ENCODE measurements at regions not wholly inside any gene's neighbourhood (a gene's known extent, or its start where the extent isn't known, plus 50 kb on each side); places are given as distances from the start of the nearest gene placed in this dataset.
"Not testable (repeated sequence)": the region's sequence is repeated elsewhere in the genome, so short reads cannot be mapped to it uniquely, and the experiment has no call there.

DNA sequence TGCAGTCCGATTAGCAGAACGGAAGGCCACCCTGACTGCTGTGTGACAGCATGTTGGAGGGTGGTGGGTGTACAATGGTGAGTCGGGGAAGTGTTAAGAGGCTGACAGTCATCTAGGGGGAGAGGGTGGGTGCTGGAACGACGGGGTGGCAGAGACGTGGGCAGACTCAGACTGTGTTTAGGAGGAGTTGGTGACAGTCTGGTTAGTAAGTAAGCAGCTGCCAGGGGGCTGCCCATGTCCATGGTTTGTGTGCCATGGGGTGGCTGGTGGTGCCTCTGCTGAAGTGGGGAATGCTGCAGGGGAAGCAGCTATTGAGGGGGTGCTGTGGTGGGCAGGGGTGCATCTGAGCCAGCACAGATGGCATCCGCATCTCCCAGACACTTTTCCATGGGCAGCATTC, 51.3 kb upstream of the BOD1 start:
- no peak for DNase-seq (ENCODE audit: low read depth in 2 of 2, low spot score in 1 of 2)

DNA sequence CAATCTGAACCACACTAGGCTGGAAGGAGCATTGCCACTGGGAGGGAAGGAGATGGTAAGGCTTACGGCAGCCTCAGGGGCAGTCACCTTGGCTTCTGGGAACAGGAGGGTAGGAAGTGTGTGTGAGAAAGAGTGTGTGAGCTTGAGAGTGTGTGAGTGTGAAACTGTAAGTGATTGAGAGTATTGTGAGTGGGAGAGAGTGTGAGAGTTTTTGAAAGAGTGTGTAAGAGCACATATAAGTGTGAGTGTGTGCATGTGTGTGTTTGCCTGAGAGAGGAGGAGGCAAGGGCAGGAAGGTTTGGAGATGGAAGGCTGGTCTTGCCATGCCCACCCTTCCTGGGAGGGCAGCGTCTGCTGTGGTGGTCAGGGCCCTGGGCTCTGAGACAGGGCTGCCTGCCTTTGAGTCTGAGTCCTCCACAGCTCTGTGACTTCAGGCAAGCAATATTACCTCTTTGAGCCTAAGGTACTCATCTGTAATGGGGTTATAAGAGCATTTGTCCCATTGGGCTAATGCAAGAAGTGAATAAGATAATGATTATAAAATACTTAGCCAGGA, 51.9 kb upstream of the BOD1 start:
- DNase-seq (ENCODE audit: low read depth in 2 of 2, low spot score in 1 of 2): no peak

- DNase-seq (ENCODE audit: low read depth in 2 of 2, low spot score in 1 of 2): no peak
These were observed 52.5 kb upstream of the BOD1 start for GRCh38 chr5:173668910-173669309.

- DNase-seq (ENCODE audit: low read depth in 2 of 2, low spot score in 1 of 2): no peak
These were observed 53.0 kb upstream of the BOD1 start for GRCh38 chr5:173669483-173669882.

GRCh38 chr5:173670130-173670651, 53.7 kb upstream of the BOD1 start:
- DNase-seq (ENCODE audit: low read depth in 2 of 2, low spot score in 1 of 2): no peak

- DNase-seq (ENCODE audit: low read depth in 2 of 2, low spot score in 1 of 2): no peak
These were observed 54.3 kb upstream of the BOD1 start for GRCh38 chr5:173670791-173671120.

DNA sequence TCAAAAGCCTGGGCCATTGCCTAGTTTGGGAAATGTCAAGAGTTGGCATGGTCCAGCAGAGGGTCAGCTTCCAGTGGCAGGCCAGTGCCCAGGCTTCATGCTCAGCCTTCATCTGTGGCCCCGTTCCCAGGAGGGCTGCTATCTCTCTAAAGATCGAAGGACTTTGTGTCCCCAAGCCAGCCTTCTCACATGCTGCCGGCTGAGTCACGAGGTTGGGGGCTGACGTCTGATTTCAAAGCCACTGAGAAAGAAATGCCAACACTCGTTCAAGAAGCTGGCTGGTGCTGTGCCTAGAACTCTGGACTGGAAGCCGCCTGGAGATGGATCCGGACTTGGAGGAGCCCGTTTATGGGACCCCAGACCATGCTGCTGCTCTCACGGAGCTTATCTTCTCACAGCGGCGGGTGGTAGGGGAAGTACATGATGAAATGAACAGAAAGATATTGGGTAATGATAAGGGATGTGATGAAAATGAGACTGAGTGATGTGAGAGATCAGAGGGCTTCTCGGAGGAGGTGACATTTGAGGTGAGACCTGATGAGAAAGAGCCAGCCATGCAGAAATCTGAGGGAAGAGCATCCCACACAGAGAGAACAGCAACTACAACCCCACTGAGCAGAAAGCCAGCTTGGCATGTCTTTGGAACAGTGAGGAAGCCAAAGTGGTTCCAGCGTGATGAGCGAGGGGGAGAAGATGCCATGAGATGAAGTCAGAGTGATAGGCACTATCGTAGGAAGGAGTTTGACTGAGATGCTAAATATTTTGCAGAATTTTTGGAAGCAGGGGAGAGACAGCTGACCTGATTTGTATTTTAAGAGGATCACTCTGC, 54.9 kb upstream of the BOD1 start:
- no peak for DNase-seq (ENCODE audit: low read depth in 2 of 2, low spot score in 1 of 2)

GRCh38 chr5:173672166-173672565, 55.7 kb upstream of the BOD1 start:
- DNase-seq (ENCODE audit: low read depth in 2 of 2, low spot score in 1 of 2): no peak

- DNase-seq (ENCODE audit: low read depth in 2 of 2, low spot score in 1 of 2): no peak
These were observed 56.4 kb upstream of the BOD1 start for GRCh38 chr5:173672891-173673290.

GRCh38 chr5:173673295-173674101, 57.0 kb upstream of the BOD1 start:
- DNase-seq (ENCODE audit: low read depth in 2 of 2, low spot score in 1 of 2): no peak

GRCh38 chr5:173675287-173675996, 59.0 kb upstream of the BOD1 start:
- DNase-seq (ENCODE audit: low read depth in 2 of 2, low spot score in 1 of 2): no peak

GRCh38 chr5:173676375-173676774, 59.9 kb upstream of the BOD1 start:
- DNase-seq (ENCODE audit: low read depth in 2 of 2, low spot score in 1 of 2): no peak

DNA sequence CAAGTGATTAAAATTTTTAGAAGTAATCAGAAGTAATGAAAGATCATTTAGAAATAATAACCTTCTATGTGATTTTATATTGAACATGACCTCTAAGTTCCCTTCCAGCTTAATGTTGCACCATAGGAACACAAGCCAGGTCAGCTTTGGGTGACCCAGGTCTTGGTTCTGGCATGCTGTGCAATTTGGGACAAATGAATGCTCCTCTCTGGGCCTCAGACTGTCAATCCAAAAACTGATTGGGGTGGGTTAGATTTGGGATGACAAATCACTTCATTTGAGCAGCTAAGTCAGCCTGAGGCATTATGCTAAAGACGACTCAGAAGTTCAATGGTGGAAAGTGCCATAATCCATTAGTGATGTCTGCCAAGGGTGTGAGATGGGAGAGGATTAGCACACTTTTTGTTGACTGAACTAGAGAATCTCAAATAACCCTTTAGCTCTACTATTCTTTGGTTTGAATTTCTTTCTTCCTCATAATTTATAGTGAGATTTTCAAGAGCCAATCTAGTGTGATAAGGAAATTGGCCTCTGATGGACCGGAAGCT, 60.7 kb upstream of the BOD1 start:
- no peak for DNase-seq (ENCODE audit: low read depth in 2 of 2, low spot score in 1 of 2)

- no peak for DNase-seq (ENCODE audit: low read depth in 2 of 2, low spot score in 1 of 2)
These were observed 63.6 kb upstream of the BOD1 start for GRCh38 chr5:173679909-173680630.

DNA sequence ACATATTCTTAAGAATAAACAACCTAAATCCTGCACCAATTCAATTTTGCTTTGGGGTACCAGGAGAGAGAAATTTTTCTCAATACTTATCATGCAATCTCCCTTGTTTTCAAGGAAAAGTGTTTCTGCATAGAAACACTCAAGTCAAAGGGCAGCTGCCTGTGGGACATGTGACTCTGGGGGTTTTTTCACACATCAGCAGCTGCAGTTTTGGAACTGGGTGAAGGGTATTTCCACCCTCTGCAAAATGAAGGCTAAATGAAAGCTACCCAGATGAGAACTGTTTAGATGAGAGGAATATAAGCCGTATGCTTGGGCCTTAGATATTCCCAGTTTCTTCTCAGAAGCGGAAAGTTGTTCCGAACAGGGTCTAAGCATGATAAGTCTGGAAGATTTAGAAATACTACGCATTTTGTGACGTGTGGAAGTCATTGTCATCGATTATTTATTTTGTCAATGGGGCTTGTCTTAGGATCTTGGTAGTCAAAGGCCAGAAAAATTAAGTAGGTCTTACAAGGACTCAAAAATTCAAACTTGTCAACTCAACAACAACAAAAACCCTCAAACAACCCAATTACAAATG, 64.3 kb upstream of the BOD1 start:
- DNase-seq (ENCODE audit: low read depth in 2 of 2, low spot score in 1 of 2): no peak

- DNase-seq (ENCODE audit: low read depth in 2 of 2, low spot score in 1 of 2): no peak
These were observed 65.9 kb upstream of the BOD1 start for GRCh38 chr5:173682313-173682712.

- not testable (repeated sequence) for DNase-seq (ENCODE audit: low read depth in 2 of 2, low spot score in 1 of 2)
These were observed 68.1 kb upstream of the BOD1 start for GRCh38 chr5:173684535-173684934.

DNA sequence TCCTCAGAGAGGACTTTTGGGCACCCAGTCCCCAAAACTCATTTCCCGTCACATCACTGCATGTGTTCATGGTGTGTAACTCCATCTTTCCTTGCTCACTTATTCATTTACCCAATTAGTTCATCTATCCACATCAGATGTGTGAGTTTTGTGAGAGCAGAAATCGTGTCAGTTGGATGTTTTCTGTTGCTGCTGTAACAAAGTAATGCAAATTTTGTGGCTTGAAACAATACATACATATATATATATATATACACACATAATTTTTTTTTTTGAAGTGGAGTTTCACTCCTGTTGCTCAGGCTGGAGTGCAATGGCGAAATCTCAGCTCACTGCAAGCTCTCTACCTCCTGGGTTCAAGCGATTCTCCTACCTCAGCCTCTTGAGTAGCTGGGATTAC, 70.5 kb upstream of the BOD1 start:
- DNase-seq (ENCODE audit: low read depth in 2 of 2, low spot score in 1 of 2): no peak

- DNase-seq (ENCODE audit: low read depth in 2 of 2, low spot score in 1 of 2): no peak
These were observed 72.3 kb upstream of the BOD1 start for GRCh38 chr5:173688703-173689102.

- DNase-seq (ENCODE audit: low read depth in 2 of 2, low spot score in 1 of 2): no peak
These were observed 72.8 kb upstream of the BOD1 start for GRCh38 chr5:173689171-173689736.
